GM19438 (cell line): ENCODE measurements at regions not wholly inside any gene's neighbourhood (a gene's known extent, or its start where the extent isn't known, plus 50 kb on each side); places are given as distances from the start of the nearest gene placed in this dataset.
"Not testable (repeated sequence)": the region's sequence is repeated elsewhere in the genome, so short reads cannot be mapped to it uniquely, and the experiment has no call there.

Experiments
- ATAC-seq: cut with Tn5 transposase; IDR thresholded peaks from one replicate; pipeline ENCODE4 v1.9.1; 2021; ENCODE audit warnings: low read depth; ENCODE audit not compliant: unreplicated experiment

DNA sequence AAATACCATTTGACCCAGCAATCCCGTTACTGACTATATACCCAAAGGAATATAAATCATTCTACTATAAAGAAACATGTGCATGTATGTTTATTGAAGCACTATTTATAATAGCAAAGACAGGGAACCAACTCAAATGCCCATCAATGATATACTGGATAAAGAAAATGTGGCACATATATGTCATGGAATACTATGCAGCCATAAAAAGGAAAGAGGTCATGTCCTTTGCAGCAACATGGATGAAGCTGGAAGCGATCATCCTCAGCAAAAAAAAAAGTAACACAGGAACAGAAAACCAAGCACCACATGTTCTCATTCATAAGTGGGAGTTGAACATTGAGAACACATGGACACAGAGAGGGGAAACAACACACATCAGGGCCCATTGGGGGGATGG, 99.9 kb upstream of the THUMPD2 start:
- ATAC-seq = not testable (repeated sequence)

DNA sequence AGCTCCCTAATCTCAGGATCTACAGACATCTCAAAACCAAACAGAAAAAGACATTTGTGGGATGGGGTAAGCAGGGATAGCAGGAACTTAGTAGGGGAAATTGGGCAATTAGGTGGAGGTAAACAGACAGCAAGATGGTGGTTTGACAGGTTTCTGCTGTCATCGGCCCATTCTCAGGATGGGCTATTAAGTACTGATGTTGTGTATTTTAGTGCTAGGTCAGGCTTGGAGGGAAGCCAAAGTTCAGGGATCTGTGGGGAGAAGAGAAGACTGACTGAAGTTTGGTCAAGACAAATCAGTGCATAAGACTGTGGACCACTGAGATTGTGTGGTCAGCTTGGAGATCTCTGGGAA, 96.8 kb upstream of the THUMPD2 start:
- no peak for ATAC-seq

DNA sequence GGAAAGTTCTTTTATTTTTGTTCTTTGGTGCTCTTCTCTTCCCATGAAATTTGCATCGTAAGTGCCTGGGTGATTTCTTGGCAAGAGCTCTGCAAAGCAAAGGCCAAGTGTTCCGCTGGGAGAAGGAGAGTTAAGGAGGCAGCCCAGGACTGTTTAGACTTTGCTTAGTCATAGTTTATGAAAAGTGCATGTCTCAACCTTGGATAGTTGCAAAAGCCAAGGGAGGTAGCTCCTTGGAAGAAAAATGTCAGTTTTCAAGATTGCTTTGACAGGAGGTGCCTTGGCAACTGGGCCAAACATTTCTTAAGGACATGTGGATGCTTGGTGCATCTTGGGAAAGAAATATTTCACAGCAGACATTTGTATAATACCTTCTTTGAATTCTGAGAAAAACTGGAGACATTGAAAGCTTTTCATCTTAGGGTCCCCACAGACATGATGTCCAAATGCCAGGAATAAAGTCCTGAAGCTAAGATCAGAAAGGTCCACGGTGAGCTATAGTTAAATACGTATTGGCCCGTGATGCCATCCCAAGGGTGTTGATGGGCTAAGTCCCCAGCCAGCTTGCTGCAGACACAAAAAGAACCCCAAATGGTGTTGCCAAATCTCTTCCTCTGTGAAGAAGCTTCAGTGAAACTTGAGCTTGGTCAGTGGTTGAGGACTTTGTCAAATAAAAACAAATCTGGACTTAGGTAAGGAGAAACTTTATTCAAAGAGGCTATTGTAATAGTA, 96.3 kb upstream of the THUMPD2 start:
- ATAC-seq = no peak

DNA sequence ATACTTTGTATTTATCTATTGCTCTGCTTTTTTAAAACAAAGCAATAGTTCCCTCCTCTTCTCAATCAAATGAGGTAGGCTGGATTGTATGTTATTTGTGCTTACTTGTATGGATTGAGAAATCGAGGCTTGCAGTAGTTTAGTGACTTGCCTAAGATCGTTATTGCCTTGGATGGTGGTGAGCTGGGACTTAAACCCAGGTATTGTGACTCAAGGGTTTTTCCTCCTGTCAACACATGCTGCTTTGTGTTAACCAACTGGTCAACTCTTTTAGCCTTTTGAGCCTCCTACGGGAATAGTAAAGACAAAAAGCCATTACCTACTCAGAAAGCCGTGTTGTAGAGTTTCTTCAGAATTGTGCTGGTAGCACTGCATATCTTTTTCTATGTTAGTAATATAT, 95.2 kb upstream of the THUMPD2 start:
- ATAC-seq = no peak

GRCh38 chr2:39873586-39873985, 94.5 kb upstream of the THUMPD2 start:
- no peak for ATAC-seq

- no peak for ATAC-seq
Observed at GRCh38 chr2:39872748-39873147, 93.7 kb upstream of the THUMPD2 start.

- ATAC-seq = no peak
Observed at GRCh38 chr2:39871291-39871761, 92.3 kb upstream of the THUMPD2 start.

GRCh38 chr2:39870871-39871270, 91.8 kb upstream of the THUMPD2 start:
- ATAC-seq = no peak

GRCh38 chr2:39867268-39867667, 88.2 kb upstream of the THUMPD2 start:
- no peak for ATAC-seq

GRCh38 chr2:39865751-39866150, 86.7 kb upstream of the THUMPD2 start:
- no peak for ATAC-seq

- not testable (repeated sequence) for ATAC-seq
Observed at GRCh38 chr2:39863672-39864071, 84.6 kb upstream of the THUMPD2 start.

- ATAC-seq = no peak
Observed at GRCh38 chr2:39860538-39860937, 81.5 kb upstream of the THUMPD2 start.

- no peak for ATAC-seq
Observed at GRCh38 chr2:39858677-39859076, 79.6 kb upstream of the THUMPD2 start.

DNA sequence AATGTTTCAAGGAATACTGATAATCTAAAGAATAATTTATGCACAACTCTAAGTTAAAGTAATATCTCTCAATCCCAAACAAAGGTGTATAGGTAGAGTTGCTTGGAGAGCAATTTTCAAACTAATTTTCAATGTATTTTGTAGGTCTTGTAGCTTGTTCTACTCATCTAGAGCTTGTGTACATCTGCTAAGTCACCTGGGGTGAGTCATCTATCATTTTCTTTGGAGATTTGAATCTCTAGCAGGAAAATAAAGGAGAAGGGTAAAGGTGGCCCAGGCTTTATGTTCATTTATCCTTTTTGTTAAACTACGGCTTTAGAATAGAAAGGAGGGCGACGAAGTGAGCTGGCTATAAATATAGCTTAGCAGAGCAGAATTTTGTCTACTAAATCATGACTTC, 76.8 kb upstream of the THUMPD2 start:
- no peak for ATAC-seq

DNA sequence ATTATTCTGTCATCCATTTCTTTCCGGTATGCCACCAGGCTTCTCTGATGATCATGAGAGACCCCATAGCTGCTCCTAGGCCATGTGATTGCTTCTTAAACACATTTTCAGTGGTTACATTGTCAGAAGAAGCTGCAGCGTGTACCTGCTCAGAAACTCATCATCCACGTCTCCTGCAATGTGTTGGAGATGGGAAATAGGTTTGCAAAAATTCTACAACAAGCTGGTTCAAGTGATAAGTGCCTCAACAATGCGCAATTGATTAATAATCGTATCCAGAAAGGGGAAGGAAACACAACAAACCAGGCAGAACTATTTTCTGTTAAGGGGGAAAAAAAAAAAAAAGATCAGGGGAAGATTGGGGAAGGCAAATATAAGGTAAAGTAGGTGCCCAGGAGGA, 75.7 kb upstream of the THUMPD2 start:
- ATAC-seq = no peak

- no peak for ATAC-seq
Observed at GRCh38 chr2:39852831-39853230, 73.8 kb upstream of the THUMPD2 start.

- peak; percentile 95 for ATAC-seq
Observed at GRCh38 chr2:39851651-39852110, 72.6 kb upstream of the THUMPD2 start.

GRCh38 chr2:39851251-39851650, 72.2 kb upstream of the THUMPD2 start:
- no peak for ATAC-seq

- ATAC-seq = no peak
Observed at GRCh38 chr2:39849982-39850526, 71.0 kb upstream of the THUMPD2 start.

GRCh38 chr2:39849064-39849463, 70.0 kb upstream of the THUMPD2 start:
- no peak for ATAC-seq

- no peak for ATAC-seq
Observed at GRCh38 chr2:39845460-39846146, 66.5 kb upstream of the THUMPD2 start.
